GM18505 (cell line): ENCODE measurements at regions not wholly inside any gene's neighbourhood (a gene's known extent, or its start where the extent isn't known, plus 50 kb on each side); places are given as distances from the start of the nearest gene placed in this dataset.
A peak's percentile ranks its signal among the peaks of the same experiment; 100 is the strongest.
"Not testable (repeated sequence)": the region's sequence is repeated elsewhere in the genome, so short reads cannot be mapped to it uniquely, and the experiment has no call there.

Source experiments
- ATAC-seq: cut with Tn5 transposase; IDR thresholded peaks from one replicate; pipeline ENCODE4 v1.9.1; 2021; ENCODE audit not compliant: unreplicated experiment
- POLR2A ChIP-seq: IDR thresholded peaks from 4 replicates; pipeline ENCODE4 v1.6.1; 2011; ENCODE audit warnings: borderline replicate concordance; ENCODE audit not compliant: insufficient read depth, insufficient read length; ENCODE audit errors: extremely low read depth

DNA sequence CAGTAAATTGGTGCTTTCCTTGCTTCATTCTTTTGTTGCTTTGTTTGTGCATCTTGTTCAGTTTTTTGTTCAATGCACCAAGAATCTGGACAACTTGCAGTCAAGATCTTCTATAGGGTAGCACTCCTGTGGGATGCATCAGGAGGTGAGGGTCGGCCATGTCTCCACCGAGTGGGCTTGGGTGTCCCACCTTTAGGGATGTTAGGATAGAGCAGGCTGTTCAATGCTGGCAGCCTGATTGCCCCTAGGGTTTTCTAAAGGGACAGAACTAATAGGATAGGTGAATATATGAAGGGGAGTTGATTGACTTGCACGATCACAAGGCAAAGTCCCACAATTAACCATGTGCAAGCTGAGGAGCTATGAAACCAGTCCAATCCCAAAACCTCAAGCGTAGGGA lies 109.9 kb downstream of the GLRX3 start:
- TF ChIP-seq POLR2A = no peak
- no peak for ATAC-seq

DNA sequence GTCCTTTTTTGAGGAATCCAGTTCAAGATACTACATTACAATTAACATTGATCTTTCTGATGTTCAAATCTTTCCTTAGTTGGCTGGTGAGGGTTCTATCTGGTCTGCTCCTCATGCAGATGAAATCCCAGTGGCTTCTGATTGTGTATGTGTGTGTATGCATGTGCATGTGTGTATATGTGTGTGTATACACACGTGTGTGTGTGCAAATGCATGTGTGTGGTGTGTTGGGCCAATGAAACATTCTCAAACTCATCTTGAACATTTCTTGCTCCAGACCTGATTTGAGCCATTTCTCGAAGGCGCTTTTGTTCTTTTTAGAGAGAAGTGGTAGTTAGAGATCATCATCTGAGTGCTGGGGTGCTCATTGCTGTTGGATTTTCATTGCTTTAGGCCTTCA lies 113.9 kb downstream of the GLRX3 start:
- TF ChIP-seq POLR2A = no peak
- no peak for ATAC-seq

DNA sequence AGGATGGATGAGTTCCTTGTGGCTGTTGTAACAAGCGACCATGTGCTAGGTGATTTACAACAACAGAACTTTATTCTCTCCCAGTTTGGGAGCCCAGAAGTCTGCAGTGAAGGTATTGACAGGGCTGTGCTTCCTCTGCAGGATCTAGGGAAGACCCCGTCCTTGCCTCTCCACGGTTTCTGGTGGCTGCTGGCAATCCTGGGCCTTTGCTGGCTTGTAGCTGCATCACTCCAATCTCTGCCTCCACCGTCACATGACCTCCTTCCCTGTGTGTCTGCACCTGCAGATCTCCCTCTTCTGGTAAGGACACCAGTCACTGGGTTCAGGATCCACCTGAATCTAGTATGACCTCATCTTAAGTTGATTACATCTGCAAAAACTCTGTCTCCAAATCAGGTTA lies 115.6 kb downstream of the GLRX3 start:
- ATAC-seq = no peak
- no peak for TF ChIP-seq POLR2A

DNA sequence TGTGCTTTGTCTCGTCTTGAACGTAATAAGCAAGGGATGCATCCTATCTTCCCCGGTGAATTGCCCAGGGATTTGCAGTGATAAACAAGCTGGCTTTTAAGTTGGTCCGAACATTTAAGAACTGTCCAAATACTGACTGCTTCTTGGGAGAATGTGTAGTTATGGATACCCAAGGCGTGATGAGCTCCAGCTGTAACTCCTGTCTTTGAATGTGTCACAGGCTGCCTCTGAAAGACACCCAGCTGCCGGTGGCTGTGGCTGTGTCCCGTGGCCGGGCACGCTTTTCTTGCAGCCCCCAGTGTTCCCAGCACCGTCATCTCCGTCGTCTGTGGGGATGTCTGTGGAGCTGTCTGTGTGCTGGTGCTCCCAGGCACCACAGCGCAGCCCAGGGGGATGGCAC lies 118.1 kb downstream of the GLRX3 start:
- no peak for ATAC-seq
- no peak for TF ChIP-seq POLR2A

DNA sequence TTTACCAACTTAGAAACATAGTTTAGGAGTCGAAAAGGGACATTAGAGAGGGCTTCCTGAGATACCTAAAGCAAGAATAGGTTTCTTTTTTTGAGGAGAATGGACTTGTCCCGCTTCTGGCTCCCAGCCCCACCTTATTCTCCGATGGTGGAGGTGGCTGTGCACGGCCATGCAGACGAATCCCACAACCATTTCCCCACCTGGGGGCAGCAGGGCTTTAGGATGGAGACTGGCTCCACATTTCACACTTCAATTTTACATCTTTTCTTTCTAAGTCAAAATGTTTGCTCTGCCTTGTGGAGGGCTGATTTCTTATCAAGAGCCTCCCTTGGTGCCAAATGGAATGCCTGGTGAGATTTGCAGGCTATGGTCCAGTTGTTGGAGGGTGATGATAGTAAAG lies 118.5 kb downstream of the GLRX3 start:
- TF ChIP-seq POLR2A = no peak
- no peak for ATAC-seq

DNA sequence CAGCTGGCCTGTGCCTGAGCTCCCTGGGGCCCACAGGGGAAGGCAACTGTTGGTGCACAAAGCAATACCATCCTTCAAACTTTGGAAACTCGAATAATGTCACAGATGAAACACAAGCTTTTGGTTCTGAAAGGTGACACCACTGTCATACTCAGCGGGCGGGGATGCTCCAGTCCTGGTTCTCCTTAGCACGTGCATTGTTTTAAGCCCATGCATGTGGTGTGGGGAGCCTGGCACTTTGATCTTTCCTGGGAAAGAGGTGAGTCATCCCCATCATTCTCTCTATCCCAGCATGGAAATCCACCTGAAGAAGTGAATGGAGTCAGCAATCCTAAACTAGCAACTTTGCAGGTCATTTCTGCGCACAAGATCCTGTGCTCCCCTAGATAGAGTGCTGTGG lies 119.6 kb downstream of the GLRX3 start:
- TF ChIP-seq POLR2A = no peak
- no peak for ATAC-seq

DNA sequence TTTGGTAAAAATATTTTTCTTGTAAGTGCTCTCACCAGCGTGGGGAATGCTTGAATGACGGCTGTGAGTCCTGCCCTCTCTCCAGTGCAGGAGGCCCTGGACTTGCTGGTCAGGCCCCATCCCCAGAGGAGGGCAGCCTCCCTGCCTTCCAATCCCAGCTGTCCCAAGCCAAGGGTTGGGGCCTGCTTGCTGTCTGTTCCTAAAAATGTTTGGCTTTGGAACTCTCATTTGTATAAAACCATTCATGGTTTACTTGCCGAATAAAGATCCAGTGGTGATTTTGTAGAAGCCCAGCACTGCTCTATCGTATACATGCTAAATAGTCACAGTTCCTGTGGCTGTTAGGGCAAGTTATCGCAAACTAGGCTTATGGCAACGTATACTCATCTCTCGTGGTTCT lies 121.7 kb downstream of the GLRX3 start:
- no peak for ATAC-seq
- TF ChIP-seq POLR2A = no peak

DNA sequence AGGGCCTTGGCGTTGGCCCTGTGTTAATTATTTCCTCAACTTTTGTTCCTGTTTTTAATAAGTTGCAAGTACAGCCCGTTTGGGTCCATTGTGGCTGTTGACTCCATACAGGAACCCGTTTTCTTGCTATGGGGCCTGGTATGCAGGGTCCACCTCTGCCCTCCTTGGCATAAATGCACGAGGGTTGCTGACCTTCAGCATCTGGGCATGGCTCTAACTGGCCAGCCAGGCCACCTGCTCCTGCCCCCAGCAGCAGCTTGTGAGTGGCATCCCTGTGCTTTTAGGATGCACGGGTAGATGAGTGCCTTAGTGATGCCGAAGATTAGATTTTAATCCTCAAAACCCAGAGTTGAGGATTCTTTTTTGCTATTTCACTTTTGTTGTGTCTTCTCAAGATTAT lies 123.2 kb downstream of the GLRX3 start:
- no peak for ATAC-seq
- no peak for TF ChIP-seq POLR2A

DNA sequence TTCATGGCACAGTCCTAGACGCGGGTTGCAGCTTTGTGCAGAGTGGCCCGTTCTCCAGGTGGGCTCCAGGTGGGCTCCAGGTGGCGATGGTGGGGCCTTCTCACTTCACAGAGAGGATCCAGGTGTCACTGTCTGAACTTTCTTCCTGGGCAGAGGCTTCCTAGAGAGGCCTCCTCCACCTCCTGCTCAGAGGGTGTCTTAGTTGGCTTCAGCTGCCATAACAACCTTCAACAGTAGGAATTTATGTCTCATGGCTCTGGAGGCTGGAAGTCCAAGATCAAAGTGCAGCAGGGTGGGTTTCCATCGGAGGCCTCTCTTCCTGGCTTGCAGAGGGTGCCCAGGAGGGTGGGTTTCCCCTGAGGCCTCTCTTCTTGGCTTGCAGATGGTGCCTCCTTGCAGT lies 125.1 kb downstream of the GLRX3 start:
- no peak for ATAC-seq
- no peak for TF ChIP-seq POLR2A

DNA sequence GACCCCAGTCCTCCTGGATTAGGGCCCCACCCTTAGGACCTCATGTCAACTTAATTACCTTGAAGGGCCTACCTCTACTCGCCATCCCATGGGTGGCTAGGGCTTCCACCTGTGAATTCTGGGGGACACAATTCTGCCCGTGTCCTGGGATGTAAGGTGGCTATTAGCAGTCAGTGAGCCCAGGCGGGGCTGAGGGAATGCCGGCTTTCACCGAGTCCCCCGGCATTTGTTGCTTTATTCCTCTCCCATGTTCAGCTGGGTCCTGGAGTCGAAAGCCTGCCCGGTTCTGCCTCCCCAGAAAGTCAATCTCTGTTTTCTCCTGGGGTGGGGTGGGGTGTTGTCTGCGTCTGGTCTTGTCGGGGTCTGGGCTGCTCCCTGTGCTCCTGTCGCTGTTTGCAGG lies 125.6 kb downstream of the GLRX3 start:
- no peak for ATAC-seq
- no peak for TF ChIP-seq POLR2A

DNA sequence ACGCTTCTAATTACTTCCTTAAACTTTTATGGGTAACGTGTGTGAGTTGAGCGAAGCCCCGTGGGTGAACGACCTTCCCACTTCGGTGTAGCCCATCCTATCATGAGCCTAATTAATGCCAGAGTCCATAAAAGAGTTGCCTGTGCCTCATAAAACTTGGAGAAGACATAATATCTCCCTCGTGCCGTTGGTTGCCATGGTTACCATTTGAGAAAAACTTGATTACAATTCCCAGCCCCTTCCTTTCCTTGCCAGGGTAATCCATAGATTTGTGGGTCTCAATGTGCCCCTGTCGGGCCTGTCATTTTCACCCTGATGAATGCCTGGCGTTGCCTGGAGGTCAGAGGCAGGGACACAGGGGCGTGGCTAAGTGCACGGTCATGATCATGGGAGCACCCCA lies 127.1 kb downstream of the GLRX3 start:
- ATAC-seq = no peak
- TF ChIP-seq POLR2A = no peak

DNA sequence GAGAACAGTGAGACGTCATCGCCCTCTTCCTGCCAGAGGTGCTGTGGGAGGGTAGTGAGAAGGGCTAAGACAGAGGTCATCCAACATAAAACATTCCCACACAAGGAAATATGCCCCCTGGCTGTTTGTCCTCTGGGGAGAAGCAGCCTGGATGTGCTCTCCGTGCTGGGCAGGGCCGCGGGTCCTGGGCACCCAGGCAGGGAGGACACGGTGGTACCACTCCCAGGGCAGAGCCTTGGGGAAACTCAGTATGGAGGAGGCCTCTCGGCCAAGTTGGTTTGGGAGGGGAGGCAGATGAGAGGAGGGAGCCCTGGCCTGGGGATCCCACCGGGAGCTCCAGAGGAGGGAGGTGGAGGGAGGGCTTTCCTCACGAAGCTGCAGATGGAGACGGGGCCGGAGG lies 129.4 kb downstream of the GLRX3 start:
- no peak for ATAC-seq
- no peak for TF ChIP-seq POLR2A

DNA sequence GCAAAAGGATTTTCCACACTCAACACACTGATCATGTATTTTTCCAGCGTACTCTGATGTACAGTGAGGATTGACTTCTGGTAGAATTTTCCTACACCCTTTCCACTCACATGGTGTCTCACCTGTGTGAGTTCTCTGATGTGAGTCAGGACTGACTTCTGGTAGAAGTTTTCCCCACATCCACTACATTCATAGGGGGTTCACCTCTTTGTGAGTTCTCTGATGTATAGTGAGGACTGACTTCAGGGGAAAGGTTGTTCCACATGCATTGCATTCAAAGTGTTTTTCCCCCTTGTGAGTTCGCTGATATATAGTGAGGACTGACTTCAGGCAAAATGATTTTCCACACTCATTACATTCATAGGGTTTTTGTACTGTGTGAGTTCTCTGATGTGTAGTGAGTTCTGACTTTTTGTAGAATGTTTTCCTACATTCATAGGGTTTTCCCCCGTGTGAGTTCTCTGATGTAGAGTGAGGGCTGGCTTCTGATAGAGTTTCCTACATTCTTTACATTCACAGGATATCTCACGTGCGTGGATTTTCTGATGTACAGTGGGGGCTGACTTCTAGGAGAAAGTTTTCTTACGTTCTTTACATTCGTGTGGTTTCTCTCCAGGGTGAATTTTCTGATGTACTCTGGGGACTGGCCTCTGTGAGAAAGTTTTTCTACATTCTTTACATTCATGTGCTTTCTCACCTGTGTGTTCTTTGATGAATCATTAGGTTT lies 146.5 kb downstream of the GLRX3 start:
- ATAC-seq = no peak
- TF ChIP-seq POLR2A = no peak

DNA sequence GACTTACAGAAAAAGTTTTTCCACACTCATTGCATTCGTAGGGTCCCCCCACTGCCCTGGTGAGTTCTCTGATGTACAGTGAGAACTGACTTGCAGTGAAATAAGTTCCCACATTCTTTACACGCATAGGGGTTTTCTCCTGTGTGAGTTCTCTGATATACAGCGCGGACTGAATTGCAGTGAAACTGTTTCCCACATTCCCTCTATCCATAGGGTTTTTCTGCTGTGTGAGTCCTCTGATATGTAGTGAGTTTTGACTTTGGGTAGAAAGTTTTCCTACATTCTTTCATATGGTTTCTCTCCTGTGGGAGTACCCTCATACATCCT lies 147.0 kb downstream of the GLRX3 start:
- no peak for ATAC-seq
- TF ChIP-seq POLR2A = no peak

DNA sequence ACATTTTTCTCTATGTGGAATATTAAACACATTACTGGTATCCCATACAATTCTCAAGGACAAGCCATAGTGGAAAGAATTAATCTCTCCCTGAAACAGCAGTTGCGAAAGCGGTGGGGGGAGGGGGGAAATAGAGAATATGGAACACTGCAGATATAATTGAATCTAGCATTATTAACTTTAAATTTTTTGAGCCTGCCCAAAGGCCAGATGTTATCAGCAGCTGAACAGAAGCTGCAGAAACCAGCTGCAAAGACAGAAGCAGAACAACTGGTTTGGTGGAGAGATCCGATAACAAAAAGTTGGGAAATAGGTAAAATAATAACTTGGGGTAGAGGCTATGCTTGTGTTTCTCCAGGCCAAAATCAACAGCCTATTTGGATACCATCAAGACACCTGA lies 159.6 kb downstream of the GLRX3 start:
- ATAC-seq = not testable (repeated sequence)

DNA sequence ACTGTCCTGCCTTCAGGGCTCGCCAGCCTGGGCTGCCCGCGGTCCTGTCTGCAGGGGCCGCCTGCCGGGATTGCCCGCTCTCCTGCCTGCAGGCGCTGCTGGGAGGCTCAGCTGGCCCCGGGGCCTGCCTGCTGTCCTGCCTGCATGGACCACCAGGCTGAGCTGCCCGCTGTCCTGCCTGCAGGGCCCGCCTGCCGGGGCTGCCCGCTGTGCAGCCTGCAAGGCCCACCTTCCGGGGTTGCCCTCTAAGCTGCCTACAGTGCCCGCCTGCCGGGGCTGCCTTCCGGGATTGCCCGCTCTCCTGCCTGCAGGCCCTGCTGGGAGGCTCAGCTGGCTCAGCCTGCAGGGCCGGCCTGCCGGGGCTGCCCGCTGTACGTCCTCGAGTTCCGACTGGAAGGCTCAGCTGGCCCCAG lies 164.4 kb downstream of the GLRX3 start:
- TF ChIP-seq POLR2A = no peak
- ATAC-seq = peak; percentile 35
